ENCODE measurements at regions not wholly inside any gene's neighbourhood (a gene's known extent, or its start where the extent isn't known, plus 50 kb on each side); places are given as distances from the start of the nearest gene placed in this dataset.

GRCh38 chr11:24084956-24085355 lies 411.9 kb upstream of the LUZP2 start:
- TF ChIP-seq CTCF (IDR thresholded peaks at IDR 0.05): no peak
- Mint-ChIP-seq H3K4me1 (no peaks in the 10 kb centered on the region), H3K9me3 (peaks cover 3% of the 10 kb centered on the region), H3K27me3 (no peaks in the 10 kb centered on the region), H3K4me3 (no peak overlapping the region), H3K27ac (no peak overlapping the region), H3K36me3 (ENCODE audit: low read depth) (no peaks in the 10 kb centered on the region)
- DNase-seq (no peak), ATAC-seq (ENCODE audit: low read depth) (no peak)
- ChIA-PET CTCF (no interaction called here), POLR2A (no interaction called here)
- intact Hi-C loops (cut with micrococcal nuclease): no loop called here

GRCh38 chr11:24086921-24087320 lies 409.9 kb upstream of the LUZP2 start:
- ATAC-seq (ENCODE audit: low read depth): no peak
- ChIA-PET POLR2A (no interaction called here), CTCF (no interaction called here)
- Mint-ChIP-seq H3K27me3 (no peaks in the 10 kb centered on the region), H3K36me3 (ENCODE audit: low read depth) (no peaks in the 10 kb centered on the region), H3K4me1 (no peaks in the 10 kb centered on the region), H3K9me3 (peaks cover 3% of the 10 kb centered on the region), H3K4me3 (no peak overlapping the region), H3K27ac (no peak overlapping the region)
- DNase-seq: no peak
- TF ChIP-seq CTCF (IDR thresholded peaks at IDR 0.05): no peak
- intact Hi-C loops (cut with micrococcal nuclease): no loop called here

GRCh38 chr11:24091594-24091993 lies 405.3 kb upstream of the LUZP2 start:
- CTCF ChIA-PET: no interaction called here
- no peak for TF ChIP-seq CTCF (IDR thresholded peaks at IDR 0.05)
- intact Hi-C loops (cut with micrococcal nuclease): no loop called here

GRCh38 chr11:24093375-24093774 lies 403.5 kb upstream of the LUZP2 start:
- no peaks in the 10 kb centered on the region for H3K4me1 Mint-ChIP-seq
- ChIA-PET POLR2A (no interaction called here), CTCF (no interaction called here)
- intact Hi-C loops (cut with micrococcal nuclease): no loop called here
- no peak for TF ChIP-seq CTCF (IDR thresholded peaks at IDR 0.05)
- H3K27ac Mint-ChIP-seq: no peak overlapping the region
- no peaks in the 10 kb centered on the region for H3K9me3 Mint-ChIP-seq
- no peaks in the 10 kb centered on the region for H3K36me3 Mint-ChIP-seq (ENCODE audit: low read depth)
- ATAC-seq (ENCODE audit: low read depth) (no peak), DNase-seq (no peak)
- no peak overlapping the region for H3K4me3 Mint-ChIP-seq
- no peaks in the 10 kb centered on the region for H3K27me3 Mint-ChIP-seq

More at GRCh38 chr11:24091594-24091993, 405.3 kb upstream of the LUZP2 start:
- Mint-ChIP-seq H3K36me3 (ENCODE audit: low read depth) (no peaks in the 10 kb centered on the region), H3K4me1 (no peaks in the 10 kb centered on the region), H3K27me3 (no peaks in the 10 kb centered on the region), H3K27ac (no peak overlapping the region), H3K4me3 (no peak overlapping the region), H3K9me3 (no peaks in the 10 kb centered on the region)
- DNase-seq (no peak), ATAC-seq (ENCODE audit: low read depth) (no peak)
- POLR2A ChIA-PET: no interaction called here

- H3K27me3 Mint-ChIP-seq: no peaks in the 10 kb centered on the region
- H3K4me1 Mint-ChIP-seq: no peaks in the 10 kb centered on the region
- DNase-seq (no peak), ATAC-seq (ENCODE audit: low read depth) (no peak)
- no peak overlapping the region for H3K27ac Mint-ChIP-seq
- ChIA-PET POLR2A (no interaction called here), CTCF (no interaction called here)
- intact Hi-C loops (cut with micrococcal nuclease): no loop called here
- H3K4me3 Mint-ChIP-seq: no peak overlapping the region
- TF ChIP-seq CTCF (IDR thresholded peaks at IDR 0.05): no peak
- peaks cover 8% of the 10 kb centered on the region for H3K9me3 Mint-ChIP-seq
- no peaks in the 10 kb centered on the region for H3K36me3 Mint-ChIP-seq (ENCODE audit: low read depth)
These were observed 388.2 kb upstream of the LUZP2 start for GRCh38 chr11:24108609-24109008.
